ENCODE measurements at regions not wholly inside any gene's neighbourhood (a gene's known extent, or its start where the extent isn't known, plus 50 kb on each side); places are given as distances from the start of the nearest gene placed in this dataset.
"Not testable (repeated sequence)": the region's sequence is repeated elsewhere in the genome, so short reads cannot be mapped to it uniquely, and the experiment has no call there.

DNA sequence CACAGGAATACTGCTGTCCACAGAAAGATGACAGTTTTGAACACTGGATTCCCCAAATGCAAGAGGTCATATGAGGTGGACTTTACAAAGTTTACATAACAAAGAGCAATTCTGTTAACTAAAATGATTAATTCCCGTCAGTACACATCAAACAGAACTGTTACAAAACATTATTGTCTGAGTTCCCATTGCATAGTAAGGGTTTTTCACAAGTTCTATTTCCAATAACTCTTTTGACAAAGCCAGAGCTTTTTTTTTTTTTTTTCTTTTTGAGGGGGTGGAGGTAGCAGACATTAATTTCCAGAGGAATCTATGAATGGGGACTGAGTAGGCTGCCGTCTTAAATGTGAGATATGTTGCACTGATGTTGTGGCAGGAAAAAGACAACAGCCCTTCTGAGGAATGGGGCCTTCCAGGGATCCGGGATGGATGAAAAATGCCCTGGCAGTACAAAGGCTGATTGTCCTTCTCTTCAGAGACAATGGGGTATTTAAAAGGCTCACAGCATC, 178.1 kb upstream of the KBTBD8 start:
- no peak overlapping the region for H3K27ac Mint-ChIP-seq
- H3K27me3 Mint-ChIP-seq = peaks cover 10 to 15% of the 10 kb centered on the region in 2 donors
- DNase-seq = no peak
- no peak overlapping the region for H3K4me3 Mint-ChIP-seq
- H3K4me1 Mint-ChIP-seq = peaks cover 0 to 2% of the 10 kb centered on the region in 2 donors
- ATAC-seq (replicated peaks) = no peak
- H3K9me3 Mint-ChIP-seq = no peaks in the 10 kb centered on the region
- no peaks in the 10 kb centered on the region for H3K36me3 Mint-ChIP-seq

DNA sequence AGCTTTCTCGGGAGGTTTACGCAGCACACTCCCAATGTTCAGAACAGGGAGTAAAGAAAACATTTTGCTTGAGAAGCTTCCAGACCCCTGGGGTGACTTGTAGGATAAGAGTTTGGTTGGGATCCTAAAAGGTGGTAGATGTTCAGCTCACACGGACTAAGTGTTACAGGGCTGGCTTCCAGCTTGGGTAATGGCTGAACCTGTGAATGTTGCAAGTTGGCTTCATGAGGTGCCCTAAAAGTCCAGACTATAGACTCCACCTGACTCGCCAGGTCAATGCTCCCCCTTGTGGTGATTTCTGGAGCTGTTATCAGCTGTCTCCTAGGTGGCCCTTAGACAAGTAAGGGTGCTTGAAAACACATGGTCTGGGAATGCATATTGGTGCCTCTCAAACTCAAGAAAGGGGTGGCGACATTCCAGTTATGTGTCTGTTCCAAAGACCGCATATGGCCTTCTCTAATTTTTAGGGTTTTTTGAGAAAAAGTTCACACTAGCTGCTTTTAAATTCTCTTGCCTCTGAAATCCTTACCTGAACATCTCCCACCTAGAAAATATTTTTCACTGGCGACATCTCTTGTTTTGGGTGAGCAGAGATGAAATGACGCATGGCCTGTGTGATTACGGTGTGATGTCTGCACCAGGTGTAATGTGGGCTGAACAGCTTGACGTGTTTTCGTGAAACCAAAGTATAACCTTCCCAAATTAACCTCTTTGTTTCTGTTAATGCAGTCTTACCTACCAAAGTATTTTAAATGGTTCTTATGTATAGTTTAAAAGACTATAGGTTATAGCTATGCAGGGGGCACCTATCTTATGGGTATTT, 175.7 kb upstream of the KBTBD8 start:
- H3K27ac Mint-ChIP-seq = no peak overlapping the region
- H3K9me3 Mint-ChIP-seq = no peaks in the 10 kb centered on the region
- peaks cover under 1 to 15% of the 10 kb centered on the region in 2 donors for H3K27me3 Mint-ChIP-seq
- H3K4me3 Mint-ChIP-seq = no peak overlapping the region
- H3K36me3 Mint-ChIP-seq = no peaks in the 10 kb centered on the region
- peaks cover 0 to 2% of the 10 kb centered on the region in 2 donors for H3K4me1 Mint-ChIP-seq
- DNase-seq (peak; percentile 47), ATAC-seq (replicated peaks) (peak; percentile 88 to 92)

DNA sequence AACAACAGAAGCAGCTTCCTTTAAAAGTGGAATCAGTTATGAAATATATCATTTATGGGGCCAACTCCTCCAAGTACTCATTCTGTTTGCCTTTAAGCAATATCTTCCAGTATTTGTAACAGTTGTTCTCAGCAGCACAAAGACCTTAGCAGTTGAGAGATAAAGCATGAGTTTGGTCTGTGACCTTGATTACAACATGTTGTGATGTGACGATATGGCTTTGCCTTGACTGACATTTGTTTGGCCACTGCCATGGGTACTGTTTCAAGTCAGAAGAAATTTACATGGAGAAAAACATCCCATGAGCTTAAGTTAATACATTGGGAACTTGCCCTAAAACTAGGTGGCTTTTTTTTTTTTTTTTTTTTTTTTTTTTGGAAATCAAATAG, 175.1 kb upstream of the KBTBD8 start:
- no peak for ATAC-seq (replicated peaks)
- Mint-ChIP-seq H3K4me3 (no peak overlapping the region), H3K27ac (no peak overlapping the region), H3K27me3 (peaks cover 0 to 15% of the 10 kb centered on the region in 2 donors), H3K4me1 (peaks cover 0 to 2% of the 10 kb centered on the region in 2 donors), H3K9me3 (no peaks in the 10 kb centered on the region), H3K36me3 (no peaks in the 10 kb centered on the region)
- no peak for DNase-seq

GRCh38 chr3:66823532-66823931, 174.6 kb upstream of the KBTBD8 start:
- Mint-ChIP-seq H3K27me3 (peaks cover 0 to 15% of the 10 kb centered on the region in 2 donors), H3K36me3 (no peaks in the 10 kb centered on the region), H3K27ac (no peak overlapping the region), H3K9me3 (no peaks in the 10 kb centered on the region), H3K4me3 (no peak overlapping the region), H3K4me1 (peaks cover 0 to 2% of the 10 kb centered on the region in 2 donors)
- DNase-seq = no peak
- ATAC-seq (replicated peaks) = no peak

DNA sequence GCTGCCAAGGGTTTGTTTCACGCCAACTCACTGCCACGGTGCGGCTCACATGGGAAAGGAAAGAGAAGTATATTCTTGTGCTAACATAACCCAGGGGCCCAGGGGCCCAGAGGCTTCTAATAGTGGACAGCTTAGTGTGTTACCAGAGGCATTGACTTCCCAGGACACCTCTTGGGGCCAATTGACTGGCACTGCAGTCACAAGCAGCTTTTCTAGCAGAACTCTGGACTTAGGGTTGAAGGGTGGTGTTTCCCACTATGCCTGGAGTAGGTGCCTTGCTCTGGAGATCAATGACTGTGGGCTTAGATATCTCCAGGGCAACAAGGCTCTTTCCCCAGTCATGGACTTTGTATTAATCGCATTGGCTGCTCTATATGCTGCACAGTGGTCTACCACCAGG, 172.7 kb upstream of the KBTBD8 start:
- H3K27ac Mint-ChIP-seq = no peak overlapping the region
- H3K9me3 Mint-ChIP-seq = no peaks in the 10 kb centered on the region
- no peak for ATAC-seq (replicated peaks)

GRCh38 chr3:66827726-66828125, 170.4 kb upstream of the KBTBD8 start:
- H3K27me3 Mint-ChIP-seq = peaks cover 0 to 7% of the 10 kb centered on the region in 2 donors
- H3K36me3 Mint-ChIP-seq = no peaks in the 10 kb centered on the region
- no peak for ATAC-seq (replicated peaks)
- H3K9me3 Mint-ChIP-seq = no peaks in the 10 kb centered on the region
- no peak for DNase-seq
- no peaks in the 10 kb centered on the region for H3K4me1 Mint-ChIP-seq
- no peak overlapping the region for H3K27ac Mint-ChIP-seq
- no peak overlapping the region for H3K4me3 Mint-ChIP-seq

More for the DNA sequence above, 172.7 kb upstream of the KBTBD8 start:
- Mint-ChIP-seq H3K4me1 (peaks cover 0 to 2% of the 10 kb centered on the region in 2 donors), H3K4me3 (no peak overlapping the region), H3K36me3 (no peaks in the 10 kb centered on the region), H3K27me3 (peaks cover 0 to 14% of the 10 kb centered on the region in 2 donors)
- DNase-seq = no peak

DNA sequence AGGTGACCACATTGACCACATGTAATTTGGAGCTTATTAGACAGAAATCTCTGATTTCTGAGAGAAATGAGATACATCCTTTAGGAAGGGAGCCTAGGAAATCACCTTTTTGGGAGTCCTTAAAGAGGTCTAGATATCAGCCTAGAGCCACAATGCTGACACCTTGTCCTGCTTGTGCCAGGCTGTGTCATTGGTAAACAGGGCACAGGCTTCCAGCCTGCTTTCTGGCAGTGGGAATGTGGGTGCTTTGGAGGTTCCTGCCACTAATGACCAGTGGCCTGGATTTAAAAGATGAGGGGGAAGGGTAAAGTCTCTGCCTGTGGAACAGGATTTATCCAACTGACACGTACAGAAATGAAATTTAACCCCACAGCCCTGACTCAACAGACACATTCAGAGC, 169.8 kb upstream of the KBTBD8 start:
- Mint-ChIP-seq H3K4me3 (no peak overlapping the region), H3K4me1 (no peaks in the 10 kb centered on the region), H3K27ac (no peak overlapping the region), H3K27me3 (peaks cover 3 to 7% of the 10 kb centered on the region in 2 donors), H3K9me3 (no peaks in the 10 kb centered on the region), H3K36me3 (no peaks in the 10 kb centered on the region)
- ATAC-seq (replicated peaks) (no peak), DNase-seq (no peak)

GRCh38 chr3:66830301-66830700, 167.8 kb upstream of the KBTBD8 start:
- H3K4me3 Mint-ChIP-seq = no peak overlapping the region
- H3K4me1 Mint-ChIP-seq = no peaks in the 10 kb centered on the region
- DNase-seq (no peak), ATAC-seq (replicated peaks) (no peak)
- no peaks in the 10 kb centered on the region for H3K9me3 Mint-ChIP-seq
- no peak overlapping the region for H3K27ac Mint-ChIP-seq
- peaks cover 0 to 2% of the 10 kb centered on the region in 2 donors for H3K36me3 Mint-ChIP-seq
- H3K27me3 Mint-ChIP-seq = peaks cover 7 to 16% of the 10 kb centered on the region in 2 donors

GRCh38 chr3:66831931-66832330, 166.2 kb upstream of the KBTBD8 start:
- Mint-ChIP-seq H3K27ac (no peak overlapping the region), H3K9me3 (no peaks in the 10 kb centered on the region), H3K4me1 (no peaks in the 10 kb centered on the region), H3K36me3 (peaks cover 0 to 2% of the 10 kb centered on the region in 2 donors), H3K27me3 (peaks cover 7 to 16% of the 10 kb centered on the region in 2 donors), H3K4me3 (no peak overlapping the region)
- DNase-seq (no peak), ATAC-seq (replicated peaks) (no peak)

- Mint-ChIP-seq H3K9me3 (no peaks in the 10 kb centered on the region), H3K27ac (no peak overlapping the region), H3K4me1 (no peaks in the 10 kb centered on the region), H3K36me3 (peaks cover 0 to 2% of the 10 kb centered on the region in 2 donors), H3K27me3 (peaks cover 4 to 23% of the 10 kb centered on the region in 2 donors), H3K4me3 (no peak overlapping the region)
- DNase-seq = no peak
- no peak for ATAC-seq (replicated peaks)
These were observed 161.5 kb upstream of the KBTBD8 start for GRCh38 chr3:66836363-66837152.

GRCh38 chr3:66838704-66839103, 159.4 kb upstream of the KBTBD8 start:
- Mint-ChIP-seq H3K27ac (no peak overlapping the region), H3K9me3 (no peaks in the 10 kb centered on the region), H3K36me3 (peaks cover 0 to 2% of the 10 kb centered on the region in 2 donors), H3K4me3 (no peak overlapping the region), H3K4me1 (no peaks in the 10 kb centered on the region), H3K27me3 (peaks cover 3 to 16% of the 10 kb centered on the region in 2 donors)
- ATAC-seq (replicated peaks) (no peak), DNase-seq (no peak)

DNA sequence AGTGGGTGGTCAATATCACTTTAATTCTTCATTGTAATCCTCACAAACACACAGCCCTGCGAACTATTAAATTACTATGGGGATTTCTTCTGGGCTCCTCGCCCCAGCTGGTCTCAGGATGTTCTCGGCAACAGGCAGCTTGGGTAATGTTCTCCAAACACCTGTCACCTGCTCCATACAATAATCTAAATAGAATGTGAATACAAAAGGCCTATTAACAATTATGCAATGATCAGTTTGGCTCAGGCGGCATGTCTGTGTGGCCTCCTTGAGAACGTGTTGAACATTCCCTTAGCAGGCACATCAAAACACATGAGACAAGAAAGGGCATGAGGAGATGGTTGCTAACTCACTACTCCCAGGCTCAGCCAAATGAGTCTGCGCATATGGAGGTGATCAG, 158.6 kb upstream of the KBTBD8 start:
- Mint-ChIP-seq H3K9me3 (no peaks in the 10 kb centered on the region), H3K4me1 (no peaks in the 10 kb centered on the region), H3K36me3 (no peaks in the 10 kb centered on the region), H3K27me3 (peaks cover 7 to 16% of the 10 kb centered on the region in 2 donors), H3K27ac (no peak overlapping the region), H3K4me3 (no peak overlapping the region)
- ATAC-seq (replicated peaks) (no peak), DNase-seq (no peak)

- H3K27ac Mint-ChIP-seq; H3K36me3 Mint-ChIP-seq; H3K4me3 Mint-ChIP-seq; DNase-seq; ATAC-seq (replicated peaks); H3K4me1 Mint-ChIP-seq: not testable (repeated sequence)
- Mint-ChIP-seq H3K27me3 (peaks cover 15 to 30% of the 10 kb centered on the region in 2 donors), H3K9me3 (peaks cover 14% of the 10 kb centered on the region in 2 donors)
These were observed 155.2 kb upstream of the KBTBD8 start for GRCh38 chr3:66842761-66843464.
